Dermis microvascular lymphatic vessel endothelial cell (primary cell): ENCODE measurements at regions not wholly inside any gene's neighbourhood (a gene's known extent, or its start where the extent isn't known, plus 50 kb on each side); places are given as distances from the start of the nearest gene placed in this dataset.
"Not testable (repeated sequence)": the region's sequence is repeated elsewhere in the genome, so short reads cannot be mapped to it uniquely, and the experiment has no call there.

Source experiments
- DNase-seq, 2 donors: peaks; one replicate each; pipeline versions ENCODE4 v3.0.0 to v3.0.0-alpha.2; 2010; ENCODE audit warnings: low read depth in 2 of 2

DNA sequence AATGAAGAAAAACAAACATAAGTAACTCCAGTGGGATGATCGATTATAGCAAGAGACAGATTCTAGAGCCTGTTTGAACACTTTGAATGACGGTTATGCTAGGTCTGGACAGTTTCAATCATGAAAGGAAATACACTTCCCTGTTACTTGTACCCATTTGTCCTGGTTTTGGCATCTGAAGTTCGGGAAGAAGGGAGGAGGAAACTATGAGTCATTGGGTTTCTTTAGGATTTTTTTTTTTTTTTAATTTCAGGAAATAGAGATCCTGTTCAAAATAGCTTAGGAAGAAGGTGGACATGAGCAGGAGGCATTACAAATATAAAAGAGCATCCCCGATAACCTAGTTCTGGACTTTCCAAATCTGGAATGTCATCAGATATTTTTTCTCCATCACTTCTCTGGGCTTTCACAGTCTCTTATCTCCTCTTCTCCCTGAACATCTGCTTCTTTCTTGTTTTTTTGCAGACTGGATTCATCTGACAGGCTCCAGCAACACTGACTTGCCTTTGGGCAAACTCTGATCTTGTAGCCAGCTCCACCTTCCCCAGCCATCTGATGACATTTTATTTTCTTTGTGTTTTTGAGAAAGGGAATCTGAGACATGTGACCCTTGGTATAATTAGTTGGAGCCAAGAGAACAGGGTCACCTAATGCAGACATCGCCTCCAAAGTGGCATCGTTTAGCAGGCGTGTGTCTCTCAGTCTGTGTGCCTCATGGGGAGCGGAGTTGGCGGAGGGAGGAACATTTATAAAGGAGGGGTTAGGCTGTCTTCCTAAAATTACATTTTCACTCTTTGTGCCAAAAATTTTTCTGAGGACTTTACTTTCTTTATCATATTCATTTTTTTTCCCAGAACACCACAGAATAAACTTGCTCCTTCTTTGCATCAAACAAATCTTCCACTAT lies 195.3 kb upstream of the EPHA4 start:
- peak in 1 of 2 donors; percentile 16 for DNase-seq

GRCh38 chr2:221762496-221762895 lies 190.4 kb upstream of the EPHA4 start:
- DNase-seq = no peak

GRCh38 chr2:221761260-221761659 lies 189.2 kb upstream of the EPHA4 start:
- no peak for DNase-seq

GRCh38 chr2:221758076-221758475 lies 186.0 kb upstream of the EPHA4 start:
- no peak for DNase-seq

DNA sequence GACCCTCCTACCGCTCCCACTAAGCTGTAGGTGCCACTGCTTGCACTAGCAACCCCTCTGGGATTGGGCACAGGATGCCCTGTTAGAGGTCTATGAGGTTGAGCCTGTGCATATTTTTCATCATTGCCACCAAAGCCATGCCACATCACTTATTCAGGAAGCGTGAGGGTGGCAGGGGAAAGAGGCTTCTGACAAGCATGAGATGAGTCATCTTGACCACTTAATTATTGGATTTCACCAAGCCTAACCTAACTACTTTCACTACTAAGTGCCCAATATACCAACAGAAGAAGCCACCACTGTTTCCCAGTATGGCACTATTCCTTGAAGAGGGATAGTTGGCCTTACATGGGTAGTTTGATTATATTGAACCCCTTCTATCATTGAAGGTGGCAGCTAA lies 181.3 kb upstream of the EPHA4 start:
- DNase-seq = no peak

DNA sequence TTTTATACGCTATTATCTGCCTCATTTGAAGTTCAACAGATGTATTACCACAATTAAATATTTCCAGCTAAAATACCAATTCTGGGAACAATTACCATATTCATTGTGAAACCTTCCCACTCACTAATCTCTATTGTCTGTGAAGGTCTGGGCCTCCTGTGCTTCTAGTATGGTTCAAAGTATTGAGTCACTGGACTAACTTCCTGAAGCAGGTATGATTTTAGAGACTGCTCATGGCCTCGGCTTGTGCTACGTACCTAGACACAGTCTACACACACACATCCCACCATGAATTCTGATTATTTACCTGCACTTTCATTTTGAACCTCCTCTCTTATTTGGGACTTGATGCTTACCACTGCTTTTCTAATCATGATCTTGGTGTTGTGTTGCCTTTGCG lies 180.7 kb upstream of the EPHA4 start:
- DNase-seq = no peak

DNA sequence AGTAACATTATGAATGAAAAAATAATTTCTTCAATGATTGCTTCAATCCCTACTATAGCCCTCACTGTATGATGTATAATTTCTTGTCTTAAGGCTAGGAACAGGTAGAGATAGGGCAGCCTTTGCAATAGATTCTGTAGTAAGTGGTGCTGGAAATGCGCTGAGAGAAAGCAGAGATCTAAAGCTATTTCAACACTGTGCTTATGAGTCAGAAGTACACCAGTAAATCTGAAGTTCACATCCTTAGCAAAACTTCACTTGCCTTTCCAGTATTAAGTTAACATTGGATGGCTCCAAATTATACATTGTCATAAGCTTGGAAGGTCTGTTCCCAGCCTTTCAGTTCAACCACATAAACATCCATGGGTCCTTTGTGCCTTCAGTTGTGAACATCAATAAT lies 178.2 kb upstream of the EPHA4 start:
- no peak for DNase-seq

GRCh38 chr2:221747289-221747972 lies 175.3 kb upstream of the EPHA4 start:
- no peak for DNase-seq

GRCh38 chr2:221741496-221742211 lies 169.6 kb upstream of the EPHA4 start:
- no peak for DNase-seq

DNA sequence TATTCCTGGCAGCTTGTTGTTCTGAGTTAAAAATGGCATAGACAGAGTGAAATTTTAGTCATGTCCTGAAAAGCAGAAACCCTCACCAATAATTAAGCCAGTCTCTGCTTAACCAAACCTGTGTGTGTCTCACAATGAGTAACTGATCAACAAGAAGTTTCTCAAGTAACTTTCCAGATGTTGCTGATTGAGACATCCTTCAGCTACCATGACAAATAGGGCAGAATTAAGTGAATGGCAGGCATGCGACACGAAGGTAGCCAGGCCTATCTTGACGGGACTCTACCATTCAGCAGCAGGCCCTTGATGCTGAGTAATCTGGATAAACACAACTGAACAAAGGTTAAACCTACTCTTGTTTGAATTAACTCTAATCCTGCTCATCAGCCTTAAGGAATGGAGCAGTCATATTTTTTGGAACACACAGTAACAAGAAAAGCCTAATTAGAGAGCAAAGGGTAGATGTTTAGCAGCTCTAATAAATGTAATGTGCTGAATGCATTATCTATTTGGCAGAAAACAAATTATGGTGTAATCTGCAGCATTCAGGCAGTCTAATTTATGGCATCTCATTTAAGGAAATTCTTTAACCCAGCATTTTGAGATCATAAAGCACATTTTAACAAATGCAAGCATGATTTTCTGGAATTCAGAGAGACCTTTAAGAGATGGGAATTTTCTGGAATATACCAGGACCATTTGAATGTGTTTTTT lies 159.5 kb upstream of the EPHA4 start:
- no peak for DNase-seq

- no peak for DNase-seq
Observed at GRCh38 chr2:221726894-221727513, 154.9 kb upstream of the EPHA4 start.

- no peak for DNase-seq
Observed at GRCh38 chr2:221724631-221725203, 152.6 kb upstream of the EPHA4 start.

GRCh38 chr2:221724117-221724516 lies 152.0 kb upstream of the EPHA4 start:
- DNase-seq = not testable (repeated sequence)

- no peak for DNase-seq
Observed at GRCh38 chr2:221716426-221717303, 144.6 kb upstream of the EPHA4 start.

GRCh38 chr2:221715523-221716247 lies 143.6 kb upstream of the EPHA4 start:
- no peak for DNase-seq

- no peak for DNase-seq
Observed at GRCh38 chr2:221710744-221711143, 138.6 kb upstream of the EPHA4 start.

DNA sequence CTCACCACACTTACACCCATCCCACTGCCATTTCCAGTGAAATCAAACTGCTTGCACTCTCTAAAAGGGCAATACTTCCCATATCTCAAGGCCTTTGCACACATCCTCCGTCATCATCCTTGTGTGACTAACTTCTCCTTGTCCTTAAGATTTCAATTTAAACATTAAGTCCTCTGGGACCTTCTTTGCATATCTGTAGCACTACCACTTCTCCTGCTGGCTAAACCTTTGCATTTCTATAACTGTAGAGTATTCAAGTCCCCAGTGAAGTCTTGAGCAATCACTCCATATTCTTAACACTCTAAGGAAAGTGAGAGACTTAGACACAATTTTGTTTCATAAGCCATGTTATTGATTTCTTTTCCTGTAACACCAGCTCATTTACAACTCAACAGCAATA lies 136.8 kb upstream of the EPHA4 start:
- no peak for DNase-seq

GRCh38 chr2:221705185-221705877 lies 133.2 kb upstream of the EPHA4 start:
- no peak for DNase-seq

GRCh38 chr2:221704442-221704841 lies 132.3 kb upstream of the EPHA4 start:
- no peak for DNase-seq
